Uterus (tissue), 2 donors: ENCODE measurements at regions not wholly inside any gene's neighbourhood (a gene's known extent, or its start where the extent isn't known, plus 50 kb on each side); places are given as distances from the start of the nearest gene placed in this dataset.

ENCODE experiments used
- CTCF ChIP-seq, 4 experiments: fragments of 200-600 bp in 2 of 4; fragments of 450-650 bp in 2 of 4; sonication (generic) in 2 of 4; IDR thresholded peaks; one replicate each; pipeline ENCODE4 v1.5.1; 2016 to 2019; ENCODE audit warnings: antibody characterized with exemption in 4 of 4, mild to moderate bottlenecking in 2 of 4, moderate library complexity in 1 of 4
- POLR2A ChIP-seq, 2 donors: fragments of 450-650 bp; IDR thresholded peaks; one replicate each; pipeline ENCODE4 v1.6.1; 2016; ENCODE audit warnings: antibody characterized with exemption in 2 of 2, mild to moderate bottlenecking in 1 of 2, moderate library complexity in 1 of 2

- TF ChIP-seq CTCF (IDR thresholded peaks at IDR 0.05) (no peak), POLR2A (IDR thresholded peaks at IDR 0.05) (no peak)
Observed at GRCh38 chr2:66717218-66717905, 282.4 kb downstream of the MEIS1 start.
